Fibroblast of lung (primary cell): ENCODE measurements at regions not wholly inside any gene's neighbourhood (a gene's known extent, or its start where the extent isn't known, plus 50 kb on each side); places are given as distances from the start of the nearest gene placed in this dataset.

ENCODE experiments used
- DNase-seq, 2 donors: peaks; one replicate each; pipeline versions ENCODE4 v3.0.0 to v3.0.0-alpha.2; 2010; ENCODE audit warnings: low read depth in 2 of 2
- H2AFZ ChIP-seq: 2 replicates; pipeline ENCODE4 v1.5.1; 2012; ENCODE audit warnings: low read length, control low read depth, inconsistent platforms
- H3K27ac ChIP-seq: 2 replicates; pipeline ENCODE4 v1.5.1; 2011; ENCODE audit warnings: low read length, control low read depth; ENCODE audit not compliant: insufficient read depth
- H3K27me3 ChIP-seq: 2 replicates; pipeline ENCODE4 v1.5.1; 2011; ENCODE audit warnings: mild to moderate bottlenecking, low read length; ENCODE audit not compliant: control insufficient read depth, insufficient read depth
- H3K36me3 ChIP-seq: 2 replicates; pipeline ENCODE4 v1.5.1; 2011; ENCODE audit warnings: low read length; ENCODE audit not compliant: control insufficient read depth, insufficient read depth
- H3K4me1 ChIP-seq: 2 replicates; pipeline ENCODE4 v1.5.1; 2011; ENCODE audit warnings: low read length; ENCODE audit not compliant: control insufficient read depth, insufficient read depth; ENCODE audit errors: extremely low read depth
- H3K4me2 ChIP-seq: 2 replicates; pipeline ENCODE4 v1.5.1; 2011; ENCODE audit warnings: low read length, control low read depth; ENCODE audit not compliant: insufficient read depth; ENCODE audit errors: extremely low read depth
- H3K4me3 ChIP-seq, 4 experiments: fragments of 200-600 bp in 1 of 4; sonication (generic) in 1 of 4; replicated peaks in 1 of 4; 2 replicates each; pipeline ENCODE4 v1.5.1; 2011 to 2016; ENCODE audit warnings: low read length in 4 of 4, low read depth in 3 of 4, mild to moderate bottlenecking in 3 of 4, control low read depth in 2 of 4, inconsistent platforms in 1 of 4, mixed read lengths in 1 of 4; ENCODE audit not compliant: insufficient read depth in 1 of 4; ENCODE audit errors: control extremely low read depth in 1 of 4
- H3K79me2 ChIP-seq: 2 replicates; pipeline ENCODE4 v1.5.1; 2012; ENCODE audit warnings: mild to moderate bottlenecking, low read length, inconsistent platforms; ENCODE audit not compliant: control insufficient read depth, insufficient read depth
- H3K9ac ChIP-seq: 2 replicates; pipeline ENCODE4 v1.5.1; 2011; ENCODE audit warnings: mild to moderate bottlenecking, low read length, control low read depth; ENCODE audit not compliant: insufficient read depth
- H3K9me3 ChIP-seq: 2 replicates; pipeline ENCODE4 v1.5.1; 2012; ENCODE audit warnings: low read depth, low read length; ENCODE audit not compliant: control insufficient read depth, insufficient read depth
- H4K20me1 ChIP-seq: 2 replicates; pipeline ENCODE4 v1.5.1; 2011; ENCODE audit warnings: low read length; ENCODE audit not compliant: control insufficient read depth, insufficient read depth; ENCODE audit errors: extremely low read depth
- EZH2 ChIP-seq: IDR thresholded peaks from 2 replicates; pipeline ENCODE4 v1.5.1; 2012; ENCODE audit warnings: low read length, control low read depth, mild to moderate bottlenecking; ENCODE audit errors: missing control alignments
- TF ChIP-seq, protein P1 (sequence below), 2 donors: IDR thresholded peaks in 1 of 2; conservative IDR thresholded peaks in 1 of 2; 1 replicate in 1 of 2; 2 replicates in 1 of 2; pipeline ENCODE4 v1.5.1; 2011 to 2012; ENCODE audit warnings: low read length in 2 of 2, control low read depth in 1 of 2, inconsistent platforms in 1 of 2, low read depth in 1 of 2, mild to moderate bottlenecking in 1 of 2

DNA sequence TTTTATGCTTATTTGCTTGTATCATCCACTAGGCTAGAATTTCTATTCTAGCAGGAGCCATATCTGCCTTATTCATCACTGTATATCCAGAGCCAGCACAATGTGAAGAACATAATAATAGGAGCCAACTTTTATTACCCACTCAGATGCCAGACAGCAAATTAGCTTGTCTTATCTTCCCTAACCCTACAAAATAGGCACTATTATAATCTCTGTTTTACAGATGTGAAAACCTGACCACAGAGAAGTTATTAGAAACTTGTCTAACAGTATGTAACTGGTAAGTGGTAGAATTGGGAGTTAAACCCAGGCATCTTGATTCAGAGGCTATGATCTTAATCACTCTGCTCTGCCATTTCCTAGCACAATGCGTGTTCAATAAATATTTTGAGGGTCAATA, 579.5 kb downstream of the CAAP1 start:
- TF ChIP-seq EZH2: no peak
- TF ChIP-seq, protein P1, sequence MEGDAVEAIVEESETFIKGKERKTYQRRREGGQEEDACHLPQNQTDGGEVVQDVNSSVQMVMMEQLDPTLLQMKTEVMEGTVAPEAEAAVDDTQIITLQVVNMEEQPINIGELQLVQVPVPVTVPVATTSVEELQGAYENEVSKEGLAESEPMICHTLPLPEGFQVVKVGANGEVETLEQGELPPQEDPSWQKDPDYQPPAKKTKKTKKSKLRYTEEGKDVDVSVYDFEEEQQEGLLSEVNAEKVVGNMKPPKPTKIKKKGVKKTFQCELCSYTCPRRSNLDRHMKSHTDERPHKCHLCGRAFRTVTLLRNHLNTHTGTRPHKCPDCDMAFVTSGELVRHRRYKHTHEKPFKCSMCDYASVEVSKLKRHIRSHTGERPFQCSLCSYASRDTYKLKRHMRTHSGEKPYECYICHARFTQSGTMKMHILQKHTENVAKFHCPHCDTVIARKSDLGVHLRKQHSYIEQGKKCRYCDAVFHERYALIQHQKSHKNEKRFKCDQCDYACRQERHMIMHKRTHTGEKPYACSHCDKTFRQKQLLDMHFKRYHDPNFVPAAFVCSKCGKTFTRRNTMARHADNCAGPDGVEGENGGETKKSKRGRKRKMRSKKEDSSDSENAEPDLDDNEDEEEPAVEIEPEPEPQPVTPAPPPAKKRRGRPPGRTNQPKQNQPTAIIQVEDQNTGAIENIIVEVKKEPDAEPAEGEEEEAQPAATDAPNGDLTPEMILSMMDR (conservative IDR thresholded peaks at IDR 0.05 in 1 of 2, IDR thresholded peaks at IDR 0.05 in 1 of 2; ENCODE audit: low read depth in 1 of 2, low read length in 2 of 2): no peak
- no peaks in the 10 kb centered on the region for H3K36me3 ChIP-seq

GRCh38 chr9:26311463-26311995, 581.1 kb downstream of the CAAP1 start:
- Histone ChIP-seq H3K4me1 (no peaks in the 10 kb centered on the region), H4K20me1 (no peaks in the 10 kb centered on the region), H3K27ac (no peak overlapping the region), H2AFZ (no peak overlapping the region), H3K36me3 (no peaks in the 10 kb centered on the region), H3K4me2 (no peak overlapping the region), H3K79me2 (no peaks in the 10 kb centered on the region), H3K9me3 (no peaks in the 10 kb centered on the region), H3K4me3 (no peak overlapping the region), H3K9ac (no peak overlapping the region), H3K27me3 (no peaks in the 10 kb centered on the region)
- TF ChIP-seq EZH2: no peak
- TF ChIP-seq, protein P1 (conservative IDR thresholded peaks at IDR 0.05 in 1 of 2, IDR thresholded peaks at IDR 0.05 in 1 of 2; ENCODE audit: low read depth in 1 of 2, low read length in 2 of 2): no peak
- DNase-seq: no peak

More for the DNA sequence above, 579.5 kb downstream of the CAAP1 start:
- H3K4me3 ChIP-seq: no peak overlapping the region
- H3K4me1 ChIP-seq: no peaks in the 10 kb centered on the region
- no peak overlapping the region for H3K9ac ChIP-seq
- H4K20me1 ChIP-seq: no peaks in the 10 kb centered on the region
- no peak overlapping the region for H2AFZ ChIP-seq
- no peaks in the 10 kb centered on the region for H3K79me2 ChIP-seq
- no peak for DNase-seq
- no peak overlapping the region for H3K4me2 ChIP-seq
- H3K27ac ChIP-seq: no peak overlapping the region
- H3K9me3 ChIP-seq: no peaks in the 10 kb centered on the region
- no peaks in the 10 kb centered on the region for H3K27me3 ChIP-seq

- H3K79me2 ChIP-seq: no peaks in the 10 kb centered on the region
- H3K4me2 ChIP-seq: no peak overlapping the region
- H3K9me3 ChIP-seq: no peaks in the 10 kb centered on the region
- no peak overlapping the region for H2AFZ ChIP-seq
- TF ChIP-seq, protein P1 (conservative IDR thresholded peaks at IDR 0.05 in 1 of 2, IDR thresholded peaks at IDR 0.05 in 1 of 2; ENCODE audit: low read depth in 1 of 2, low read length in 2 of 2): no peak
- TF ChIP-seq EZH2: no peak
- H3K27ac ChIP-seq: no peak overlapping the region
- H3K4me3 ChIP-seq: no peak overlapping the region
- no peaks in the 10 kb centered on the region for H4K20me1 ChIP-seq
- DNase-seq: peak; percentile 49 to 83
- H3K4me1 ChIP-seq: no peaks in the 10 kb centered on the region
- no peaks in the 10 kb centered on the region for H3K27me3 ChIP-seq
- H3K36me3 ChIP-seq: no peaks in the 10 kb centered on the region
- no peak overlapping the region for H3K9ac ChIP-seq
Measured at GRCh38 chr9:26310294-26310693, 582.3 kb downstream of the CAAP1 start.
